ENCODE measurements at regions not wholly inside any gene's neighbourhood (a gene's known extent, or its start where the extent isn't known, plus 50 kb on each side); places are given as distances from the start of the nearest gene placed in this dataset.

DNA sequence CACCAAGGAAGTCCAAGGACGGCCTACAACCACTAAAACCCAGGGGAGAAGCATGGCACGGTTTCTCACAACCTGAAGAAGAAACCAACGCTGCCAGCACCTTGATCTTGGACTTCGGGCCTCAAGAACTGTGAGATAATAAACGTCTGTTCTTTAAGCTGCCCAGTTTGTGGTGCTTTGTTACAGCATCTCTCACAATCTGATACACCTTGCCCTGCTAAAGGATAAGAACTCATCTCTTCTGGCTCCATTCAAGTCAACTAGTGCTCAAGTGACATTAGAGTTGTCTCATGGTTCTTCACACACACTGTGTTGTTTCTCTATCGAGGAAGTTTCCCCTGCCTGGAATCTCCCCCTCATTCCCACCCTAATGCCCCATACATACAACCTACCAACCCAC, 314.4 kb upstream of the RUNX1 start:
- no peak for ATAC-seq
- Histone ChIP-seq H3K4me3 (ENCODE audit: low read depth in 2 of 2, low read length in 2 of 2) (no peak overlapping the region), H3K4me1 (ENCODE audit: control insufficient read depth, insufficient read depth, low read length) (no peaks in the 10 kb centered on the region), H3K36me3 (ENCODE audit: control insufficient read depth, insufficient read depth, low read length) (no peaks in the 10 kb centered on the region), H3K27ac (ENCODE audit: low read length) (no peak overlapping the region), H3K27me3 (ENCODE audit: control insufficient read depth, insufficient read depth, low read length) (no peaks in the 10 kb centered on the region), H3K9me3 (ENCODE audit: control insufficient read depth, insufficient read depth, low read depth, low read length) (no peaks in the 10 kb centered on the region)
- in situ Hi-C loops (cut with HindIII; ENCODE audit: low pct_unique_long_range_greater_than_20kb, low sequenced_read_pairs) = no loop called here
- no peak for DNase-seq (ENCODE audit: low read depth, low spot score)
- TF ChIP-seq SIN3A (IDR thresholded peaks at IDR 0.05; ENCODE audit: borderline replicate concordance, insufficient read depth, low read depth, low read length) = no peak
- TF ChIP-seq, protein P1, sequence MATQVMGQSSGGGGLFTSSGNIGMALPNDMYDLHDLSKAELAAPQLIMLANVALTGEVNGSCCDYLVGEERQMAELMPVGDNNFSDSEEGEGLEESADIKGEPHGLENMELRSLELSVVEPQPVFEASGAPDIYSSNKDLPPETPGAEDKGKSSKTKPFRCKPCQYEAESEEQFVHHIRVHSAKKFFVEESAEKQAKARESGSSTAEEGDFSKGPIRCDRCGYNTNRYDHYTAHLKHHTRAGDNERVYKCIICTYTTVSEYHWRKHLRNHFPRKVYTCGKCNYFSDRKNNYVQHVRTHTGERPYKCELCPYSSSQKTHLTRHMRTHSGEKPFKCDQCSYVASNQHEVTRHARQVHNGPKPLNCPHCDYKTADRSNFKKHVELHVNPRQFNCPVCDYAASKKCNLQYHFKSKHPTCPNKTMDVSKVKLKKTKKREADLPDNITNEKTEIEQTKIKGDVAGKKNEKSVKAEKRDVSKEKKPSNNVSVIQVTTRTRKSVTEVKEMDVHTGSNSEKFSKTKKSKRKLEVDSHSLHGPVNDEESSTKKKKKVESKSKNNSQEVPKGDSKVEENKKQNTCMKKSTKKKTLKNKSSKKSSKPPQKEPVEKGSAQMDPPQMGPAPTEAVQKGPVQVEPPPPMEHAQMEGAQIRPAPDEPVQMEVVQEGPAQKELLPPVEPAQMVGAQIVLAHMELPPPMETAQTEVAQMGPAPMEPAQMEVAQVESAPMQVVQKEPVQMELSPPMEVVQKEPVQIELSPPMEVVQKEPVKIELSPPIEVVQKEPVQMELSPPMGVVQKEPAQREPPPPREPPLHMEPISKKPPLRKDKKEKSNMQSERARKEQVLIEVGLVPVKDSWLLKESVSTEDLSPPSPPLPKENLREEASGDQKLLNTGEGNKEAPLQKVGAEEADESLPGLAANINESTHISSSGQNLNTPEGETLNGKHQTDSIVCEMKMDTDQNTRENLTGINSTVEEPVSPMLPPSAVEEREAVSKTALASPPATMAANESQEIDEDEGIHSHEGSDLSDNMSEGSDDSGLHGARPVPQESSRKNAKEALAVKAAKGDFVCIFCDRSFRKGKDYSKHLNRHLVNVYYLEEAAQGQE (IDR thresholded peaks at IDR 0.05; ENCODE audit: insufficient read depth in 1 of 2, low read depth in 2 of 2, low read length in 1 of 2) = no peak
- no peak for TF ChIP-seq TCF7L2 (IDR thresholded peaks at IDR 0.05; ENCODE audit: low read depth, low read length)
- TF ChIP-seq, protein P2, sequence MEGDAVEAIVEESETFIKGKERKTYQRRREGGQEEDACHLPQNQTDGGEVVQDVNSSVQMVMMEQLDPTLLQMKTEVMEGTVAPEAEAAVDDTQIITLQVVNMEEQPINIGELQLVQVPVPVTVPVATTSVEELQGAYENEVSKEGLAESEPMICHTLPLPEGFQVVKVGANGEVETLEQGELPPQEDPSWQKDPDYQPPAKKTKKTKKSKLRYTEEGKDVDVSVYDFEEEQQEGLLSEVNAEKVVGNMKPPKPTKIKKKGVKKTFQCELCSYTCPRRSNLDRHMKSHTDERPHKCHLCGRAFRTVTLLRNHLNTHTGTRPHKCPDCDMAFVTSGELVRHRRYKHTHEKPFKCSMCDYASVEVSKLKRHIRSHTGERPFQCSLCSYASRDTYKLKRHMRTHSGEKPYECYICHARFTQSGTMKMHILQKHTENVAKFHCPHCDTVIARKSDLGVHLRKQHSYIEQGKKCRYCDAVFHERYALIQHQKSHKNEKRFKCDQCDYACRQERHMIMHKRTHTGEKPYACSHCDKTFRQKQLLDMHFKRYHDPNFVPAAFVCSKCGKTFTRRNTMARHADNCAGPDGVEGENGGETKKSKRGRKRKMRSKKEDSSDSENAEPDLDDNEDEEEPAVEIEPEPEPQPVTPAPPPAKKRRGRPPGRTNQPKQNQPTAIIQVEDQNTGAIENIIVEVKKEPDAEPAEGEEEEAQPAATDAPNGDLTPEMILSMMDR (IDR thresholded peaks at IDR 0.05) = no peak
- TF ChIP-seq POLR2AphosphoS5 (IDR thresholded peaks at IDR 0.05; ENCODE audit: low read depth, low read length) = no peak
- ChIA-PET POLR2A (no interaction called here), CTCF (no interaction called here)
- BruUV-seq (replicated peaks) = no TSS peak
- intact Hi-C loops (cut with micrococcal nuclease; ENCODE audit: unreplicated experiment) = no loop called here

DNA sequence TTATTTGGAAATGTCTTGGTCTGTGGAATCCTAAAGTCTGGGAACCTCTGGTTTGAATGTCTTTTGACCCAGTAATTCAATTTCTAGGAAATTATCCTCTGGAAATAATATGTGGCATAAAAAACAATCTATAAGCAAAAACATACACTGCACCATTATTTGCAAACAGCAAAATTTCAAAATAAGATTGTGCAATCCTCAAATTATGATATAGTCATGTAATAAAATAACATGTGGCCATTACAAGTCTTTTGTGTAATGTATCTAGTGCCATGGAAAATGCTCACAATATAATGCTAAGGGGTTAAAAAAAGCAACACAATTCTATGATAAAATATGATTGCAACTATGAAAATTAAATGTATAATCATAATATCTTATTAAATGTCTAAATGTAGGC, 312.9 kb upstream of the RUNX1 start:
- CTCF ChIA-PET = no interaction called here
- DNase-seq (ENCODE audit: low read depth, low spot score) (no peak), ATAC-seq (no peak)
- Histone ChIP-seq H3K4me1 (ENCODE audit: control insufficient read depth, insufficient read depth, low read length) (no peaks in the 10 kb centered on the region), H3K27ac (ENCODE audit: low read length) (no peak overlapping the region), H3K9me3 (ENCODE audit: control insufficient read depth, insufficient read depth, low read depth, low read length) (no peaks in the 10 kb centered on the region), H3K4me3 (ENCODE audit: low read depth in 2 of 2, low read length in 2 of 2) (no peak overlapping the region), H3K36me3 (ENCODE audit: control insufficient read depth, insufficient read depth, low read length) (no peaks in the 10 kb centered on the region), H3K27me3 (ENCODE audit: control insufficient read depth, insufficient read depth, low read length) (no peaks in the 10 kb centered on the region)
- intact Hi-C loops (cut with micrococcal nuclease; ENCODE audit: unreplicated experiment) (no loop called here), in situ Hi-C loops (cut with HindIII; ENCODE audit: low pct_unique_long_range_greater_than_20kb, low sequenced_read_pairs) (no loop called here)
- POLR2A ChIA-PET = no interaction called here
- BruUV-seq (replicated peaks) = no TSS peak
- no peak for TF ChIP-seq SIN3A (IDR thresholded peaks at IDR 0.05; ENCODE audit: borderline replicate concordance, insufficient read depth, low read depth, low read length)
- TF ChIP-seq TCF7L2 (IDR thresholded peaks at IDR 0.05; ENCODE audit: low read depth, low read length) = no peak
- TF ChIP-seq, protein P1 (IDR thresholded peaks at IDR 0.05; ENCODE audit: insufficient read depth in 1 of 2, low read depth in 2 of 2, low read length in 1 of 2) = no peak
- TF ChIP-seq, protein P2 (IDR thresholded peaks at IDR 0.05) = no peak
- TF ChIP-seq POLR2AphosphoS5 (IDR thresholded peaks at IDR 0.05; ENCODE audit: low read depth, low read length) = no peak
